Breast epithelium (tissue), 4 donors: ENCODE measurements at regions not wholly inside any gene's neighbourhood (a gene's known extent, or its start where the extent isn't known, plus 50 kb on each side); places are given as distances from the start of the nearest gene placed in this dataset.

Experiments used
- DNase-seq, 2 donors: peaks; one replicate each; pipeline ENCODE4 v3.0.0-alpha.2; 2019; ENCODE audit warnings: low spot score in 2 of 2
- H3K27ac ChIP-seq, 2 donors: fragments of 200-600 bp; sonication (generic) in 1 of 2; one replicate each; pipeline ENCODE4 v1.5.1; 2016 to 2019; ENCODE audit warnings: mild to moderate bottlenecking in 1 of 2
- H3K27me3 ChIP-seq, 2 donors: fragments of 200-600 bp; sonication (generic) in 1 of 2; one replicate each; pipeline versions ENCODE4 v1.5.1 to v1.6.0; 2017 to 2019; ENCODE audit warnings: control low read depth in 1 of 2, mild to moderate bottlenecking in 1 of 2
- H3K36me3 ChIP-seq: fragments of 200-600 bp; one replicate; pipeline ENCODE4 v1.5.1; 2019
- H3K4me1 ChIP-seq, 2 donors: fragments of 200-600 bp; sonication (generic); one replicate each; pipeline ENCODE4 v1.5.1; 2016 to 2019; ENCODE audit warnings: control low read depth in 1 of 2
- H3K4me3 ChIP-seq, 3 donors: fragments of 200-600 bp; sonication (generic); 1 replicate in 2 of 3; 2 replicates in 1 of 3; pipeline ENCODE4 v1.5.1; 2016 to 2019; ENCODE audit warnings: mild to moderate bottlenecking in 3 of 3, moderate library complexity in 2 of 3
- H3K9me3 ChIP-seq, 2 donors: fragments of 200-600 bp; sonication (generic) in 1 of 2; one replicate each; pipeline ENCODE4 v1.5.1; 2016 to 2019; ENCODE audit warnings: control low read depth in 1 of 2
- POLR2A ChIP-seq: fragments of 450-650 bp; IDR thresholded peaks from one replicate; pipeline ENCODE4 v1.6.1; 2016; ENCODE audit warnings: antibody characterized with exemption, mild to moderate bottlenecking, moderate library complexity
- POLR2AphosphoS5 ChIP-seq, 3 donors: sonication (generic); formaldehyde crosslinking; IDR thresholded peaks; one replicate each; pipeline ENCODE4 v1.6.1; 2017; ENCODE audit warnings: antibody characterized with exemption in 3 of 3
- intact Hi-C: fragments of 100-400 bp; cut with DNase I; formaldehyde crosslinking; loops from one replicate; pipeline ENCODE4 v1.15.1; 2023; ENCODE audit warnings: low total_unique reads
- TF ChIP-seq, protein P1 (sequence below), 3 donors: fragments of 450-650 bp; IDR thresholded peaks; one replicate each; pipeline ENCODE4 v1.5.1; 2016 to 2017; ENCODE audit warnings: antibody characterized with exemption in 3 of 3, mild to moderate bottlenecking in 3 of 3, moderate library complexity in 3 of 3

DNA sequence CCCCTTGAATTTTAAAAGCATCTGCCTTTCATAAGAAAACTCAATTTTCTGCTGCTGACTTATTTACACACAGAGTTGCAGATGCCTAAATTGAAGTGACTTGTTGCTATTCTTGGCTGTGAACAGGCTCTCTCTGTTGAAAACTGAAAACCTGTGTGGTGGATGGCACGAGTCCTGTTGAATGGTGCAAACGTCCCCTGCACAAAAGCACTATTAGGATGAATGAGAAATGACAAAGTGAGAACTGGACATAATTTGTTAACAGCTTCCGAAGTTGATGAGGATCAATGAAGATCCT, 201.7 kb upstream of the PREP start:
- Histone ChIP-seq H3K4me3 (no peak overlapping the region), H3K27ac (peak overlapping the region in 1 of 2 donors; percentile 8), H3K9me3 (no peaks in the 10 kb centered on the region), H3K27me3 (no peaks in the 10 kb centered on the region), H3K36me3 (no peaks in the 10 kb centered on the region), H3K4me1 (peaks cover 3 to 13% of the 10 kb centered on the region in 2 donors)
- no peak for DNase-seq
- intact Hi-C loops = no loop called here
- TF ChIP-seq POLR2AphosphoS5 (IDR thresholded peaks at IDR 0.05) (no peak), POLR2A (no peak)
- TF ChIP-seq, protein P1, sequence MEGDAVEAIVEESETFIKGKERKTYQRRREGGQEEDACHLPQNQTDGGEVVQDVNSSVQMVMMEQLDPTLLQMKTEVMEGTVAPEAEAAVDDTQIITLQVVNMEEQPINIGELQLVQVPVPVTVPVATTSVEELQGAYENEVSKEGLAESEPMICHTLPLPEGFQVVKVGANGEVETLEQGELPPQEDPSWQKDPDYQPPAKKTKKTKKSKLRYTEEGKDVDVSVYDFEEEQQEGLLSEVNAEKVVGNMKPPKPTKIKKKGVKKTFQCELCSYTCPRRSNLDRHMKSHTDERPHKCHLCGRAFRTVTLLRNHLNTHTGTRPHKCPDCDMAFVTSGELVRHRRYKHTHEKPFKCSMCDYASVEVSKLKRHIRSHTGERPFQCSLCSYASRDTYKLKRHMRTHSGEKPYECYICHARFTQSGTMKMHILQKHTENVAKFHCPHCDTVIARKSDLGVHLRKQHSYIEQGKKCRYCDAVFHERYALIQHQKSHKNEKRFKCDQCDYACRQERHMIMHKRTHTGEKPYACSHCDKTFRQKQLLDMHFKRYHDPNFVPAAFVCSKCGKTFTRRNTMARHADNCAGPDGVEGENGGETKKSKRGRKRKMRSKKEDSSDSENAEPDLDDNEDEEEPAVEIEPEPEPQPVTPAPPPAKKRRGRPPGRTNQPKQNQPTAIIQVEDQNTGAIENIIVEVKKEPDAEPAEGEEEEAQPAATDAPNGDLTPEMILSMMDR (IDR thresholded peaks at IDR 0.05) = no peak

DNA sequence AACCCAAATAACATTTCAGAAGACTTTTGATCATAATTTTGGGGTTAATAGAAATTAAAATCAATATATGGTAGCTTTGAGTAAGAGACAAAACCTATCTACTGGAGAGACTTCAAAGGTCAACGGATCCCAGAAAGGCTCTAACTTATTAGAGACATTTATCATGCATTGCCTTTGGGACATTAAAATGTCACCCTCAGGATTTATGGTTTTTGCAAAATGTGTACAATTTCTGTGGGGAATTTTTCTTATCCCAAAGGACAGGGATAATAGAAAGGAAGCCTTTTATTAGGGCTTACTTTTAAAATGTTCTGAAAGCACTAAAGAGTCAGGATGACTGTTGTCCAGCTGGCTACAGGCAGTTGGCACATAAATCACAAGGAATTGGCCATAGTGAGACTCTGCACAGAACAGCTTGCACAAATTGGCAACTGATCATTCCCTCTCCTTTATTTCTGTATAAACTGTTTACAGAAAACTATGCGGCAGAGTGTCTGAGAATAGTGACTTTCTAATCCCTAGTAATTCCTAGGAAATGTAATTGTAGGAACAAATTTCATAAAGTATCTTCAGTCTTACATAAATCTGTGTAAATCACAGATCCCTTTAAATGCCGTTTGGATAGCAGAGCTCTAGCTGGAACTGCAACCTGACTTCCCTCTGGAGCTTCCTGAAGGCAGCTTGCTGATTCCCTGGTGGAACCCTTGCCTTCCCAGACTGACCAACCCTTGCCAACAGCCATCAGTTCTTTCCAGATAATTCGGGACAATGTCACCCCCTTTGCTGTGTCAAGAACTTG, 201.1 kb upstream of the PREP start:
- intact Hi-C loops = no loop called here
- peak overlapping the region in 1 of 2 donors; percentile 8 for H3K27ac ChIP-seq
- H3K4me3 ChIP-seq = no peak overlapping the region
- no peaks in the 10 kb centered on the region for H3K9me3 ChIP-seq
- no peaks in the 10 kb centered on the region for H3K36me3 ChIP-seq
- TF ChIP-seq POLR2AphosphoS5 (IDR thresholded peaks at IDR 0.05) (peak in 2 of 3 donors; percentile 34 to 84), POLR2A (no peak)
- no peak for DNase-seq
- H3K4me1 ChIP-seq = peaks cover 3 to 13% of the 10 kb centered on the region in 2 donors
- no peaks in the 10 kb centered on the region for H3K27me3 ChIP-seq

DNA sequence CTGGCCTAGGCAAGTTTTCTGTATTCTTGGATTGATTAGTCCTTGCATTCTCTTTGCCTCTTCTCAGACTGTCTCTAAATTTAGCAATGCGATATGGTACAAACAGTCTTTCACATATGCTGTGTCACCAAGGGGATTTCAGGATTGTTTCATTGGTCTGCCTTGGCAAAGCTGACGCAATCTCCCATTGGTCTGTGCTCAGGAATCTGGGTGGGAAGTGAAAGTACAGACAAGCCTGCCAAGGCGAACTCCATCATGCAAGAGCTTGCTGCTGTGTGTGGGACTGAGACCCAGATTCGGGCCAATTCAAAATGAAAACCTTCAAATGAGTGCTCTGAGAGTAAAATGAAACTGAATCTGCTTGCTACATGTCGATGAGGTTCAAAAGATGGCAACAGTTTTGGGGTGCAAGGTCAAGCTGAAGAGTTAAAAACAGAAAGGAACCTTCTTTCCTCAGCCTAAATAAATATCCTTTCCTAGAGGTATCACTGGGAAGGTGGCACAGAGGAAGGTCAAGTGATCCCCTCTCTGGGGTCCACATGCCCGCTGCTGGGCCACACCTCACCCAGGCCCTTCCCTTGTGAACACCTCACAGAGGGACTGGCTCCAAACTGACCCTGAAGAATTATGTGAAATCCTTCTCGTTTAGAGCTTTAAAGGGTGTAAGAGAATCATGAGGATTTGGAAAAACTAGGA, 198.8 kb upstream of the PREP start:
- Histone ChIP-seq H3K27me3 (no peaks in the 10 kb centered on the region), H3K36me3 (no peaks in the 10 kb centered on the region), H3K9me3 (no peaks in the 10 kb centered on the region), H3K4me3 (peak overlapping the region in 2 of 3 donors; percentile 17 to 53), H3K4me1 (peaks cover 3 to 7% of the 10 kb centered on the region in 2 donors), H3K27ac (peak overlapping the region; percentile 59 to 80)
- intact Hi-C loops = no loop called here
- TF ChIP-seq, protein P1 (IDR thresholded peaks at IDR 0.05) = no peak
- TF ChIP-seq POLR2AphosphoS5 (IDR thresholded peaks at IDR 0.05) = peak; percentile 70 to 89 (median 78)
- TF ChIP-seq POLR2A = peak; percentile 17
- peak; percentile 52 to 84 for DNase-seq

DNA sequence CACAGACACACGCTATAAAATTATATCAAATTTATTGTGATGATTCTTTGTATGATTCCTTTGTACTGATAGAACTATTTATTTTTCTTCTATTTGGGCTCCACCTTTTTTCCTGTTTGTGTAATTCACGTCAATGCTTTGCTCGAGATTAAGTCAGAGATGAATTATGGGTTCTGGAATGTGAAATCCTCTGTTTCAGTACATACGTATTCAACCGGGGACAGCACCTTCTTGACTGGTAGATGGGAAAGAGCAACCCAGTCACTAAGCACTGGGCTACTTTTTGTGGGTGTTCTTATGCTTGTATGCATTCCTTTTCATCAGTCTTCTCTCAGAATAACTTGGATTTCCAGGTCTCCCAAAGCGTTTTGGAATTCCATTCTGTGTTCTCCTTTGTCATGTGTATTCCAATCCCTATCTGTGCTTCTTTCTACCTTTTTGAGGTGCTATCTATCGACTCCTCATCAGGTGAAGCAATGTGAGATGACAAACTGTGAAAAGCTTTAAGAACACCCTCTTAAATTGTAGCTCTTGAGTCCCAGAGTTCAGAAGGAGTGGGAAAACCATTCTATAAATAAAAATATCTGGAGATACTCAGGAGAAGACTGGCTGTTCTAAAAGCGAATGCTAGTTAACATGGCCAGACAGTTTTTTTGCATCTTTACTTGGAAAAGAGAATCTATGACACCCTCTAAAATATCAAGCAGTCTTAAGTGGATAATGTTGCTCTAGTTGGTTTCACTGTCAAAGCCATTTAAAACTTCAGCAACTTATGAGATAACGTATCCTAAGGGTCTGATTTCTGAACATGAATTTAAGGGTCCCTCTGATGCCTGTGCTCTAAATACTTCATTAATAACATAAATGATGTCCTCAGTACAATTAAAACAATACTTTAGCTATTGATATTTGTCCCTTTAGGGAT, 197.7 kb upstream of the PREP start:
- no peak overlapping the region for H3K4me3 ChIP-seq
- TF ChIP-seq POLR2AphosphoS5 (IDR thresholded peaks at IDR 0.05) = no peak
- TF ChIP-seq, protein P1 (IDR thresholded peaks at IDR 0.05) = no peak
- TF ChIP-seq POLR2A = no peak
- H3K4me1 ChIP-seq = peaks cover 3 to 7% of the 10 kb centered on the region in 2 donors
- no peaks in the 10 kb centered on the region for H3K36me3 ChIP-seq
- H3K9me3 ChIP-seq = no peaks in the 10 kb centered on the region
- H3K27me3 ChIP-seq = no peaks in the 10 kb centered on the region
- DNase-seq = no peak
- intact Hi-C loops = no loop called here
- peak overlapping the region; percentile 59 to 80 for H3K27ac ChIP-seq

DNA sequence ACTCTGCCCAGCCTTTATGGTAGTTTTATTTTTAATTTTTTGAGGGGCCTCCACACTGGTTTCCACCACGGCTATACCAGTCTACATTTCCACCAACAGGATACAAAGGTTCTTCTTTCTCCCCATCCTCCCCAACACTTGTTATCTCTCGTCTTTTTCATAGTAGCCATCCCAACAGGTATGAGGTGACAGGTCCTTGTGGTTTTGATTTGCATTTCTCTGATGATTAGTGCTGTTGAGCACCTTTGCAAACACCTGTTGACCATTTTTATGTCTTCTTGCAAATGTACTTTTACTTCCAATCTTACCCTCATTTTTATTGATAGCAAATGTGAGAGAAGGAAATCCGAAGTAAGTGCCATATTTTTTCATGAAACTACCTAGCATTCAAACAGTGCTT, 195.4 kb upstream of the PREP start:
- no peak overlapping the region for H3K27ac ChIP-seq
- TF ChIP-seq POLR2A (no peak), POLR2AphosphoS5 (IDR thresholded peaks at IDR 0.05) (no peak)
- TF ChIP-seq, protein P1 (IDR thresholded peaks at IDR 0.05) = no peak
- H3K27me3 ChIP-seq = no peaks in the 10 kb centered on the region
- peaks cover 3 to 5% of the 10 kb centered on the region in 2 donors for H3K4me1 ChIP-seq
- no peaks in the 10 kb centered on the region for H3K9me3 ChIP-seq
- intact Hi-C loops = no loop called here
- no peak overlapping the region for H3K4me3 ChIP-seq
- H3K36me3 ChIP-seq = no peaks in the 10 kb centered on the region
- no peak for DNase-seq
